GM04504 (cell line): ENCODE measurements at regions not wholly inside any gene's neighbourhood (a gene's known extent, or its start where the extent isn't known, plus 50 kb on each side); places are given as distances from the start of the nearest gene placed in this dataset.
"Not testable (repeated sequence)": the region's sequence is repeated elsewhere in the genome, so short reads cannot be mapped to it uniquely, and the experiment has no call there.

Experiments
- DNase-seq: peaks from one replicate; pipeline ENCODE4 v3.0.0-alpha.2; 2012; ENCODE audit warnings: low read depth

- DNase-seq = no peak
These were observed 569.2 kb downstream of the ZEB2 start for GRCh38 chr2:143950704-143951103.

GRCh38 chr2:143949121-143949848 is 570.6 kb downstream of the ZEB2 start:
- no peak for DNase-seq

GRCh38 chr2:143948710-143949109 is 571.2 kb downstream of the ZEB2 start:
- no peak for DNase-seq

GRCh38 chr2:143946436-143947391 is 573.2 kb downstream of the ZEB2 start:
- peak; percentile 58 for DNase-seq

- DNase-seq = no peak
These were observed 577.4 kb downstream of the ZEB2 start for GRCh38 chr2:143942486-143942885.

GRCh38 chr2:143940720-143941119 is 579.2 kb downstream of the ZEB2 start:
- DNase-seq = no peak

- DNase-seq = no peak
These were observed 580.1 kb downstream of the ZEB2 start for GRCh38 chr2:143939626-143940330.

- DNase-seq = no peak
These were observed 582.1 kb downstream of the ZEB2 start for GRCh38 chr2:143937723-143938350.

- no peak for DNase-seq
These were observed 582.8 kb downstream of the ZEB2 start for GRCh38 chr2:143936848-143937722.

GRCh38 chr2:143936538-143936847 is 583.4 kb downstream of the ZEB2 start:
- DNase-seq = no peak

- DNase-seq = no peak
These were observed 584.5 kb downstream of the ZEB2 start for GRCh38 chr2:143935482-143935752.

GRCh38 chr2:143934626-143935481 is 585.1 kb downstream of the ZEB2 start:
- no peak for DNase-seq

GRCh38 chr2:143933946-143934569 is 585.9 kb downstream of the ZEB2 start:
- DNase-seq = no peak

- no peak for DNase-seq
These were observed 589.0 kb downstream of the ZEB2 start for GRCh38 chr2:143930891-143931290.

- DNase-seq = no peak
These were observed 591.3 kb downstream of the ZEB2 start for GRCh38 chr2:143928613-143929012.

GRCh38 chr2:143928184-143928583 is 591.7 kb downstream of the ZEB2 start:
- DNase-seq = no peak

- no peak for DNase-seq
These were observed 593.2 kb downstream of the ZEB2 start for GRCh38 chr2:143926736-143927135.

- not testable (repeated sequence) for DNase-seq
These were observed 597.6 kb downstream of the ZEB2 start for GRCh38 chr2:143922261-143922830.

GRCh38 chr2:143918465-143918989 is 601.4 kb downstream of the ZEB2 start:
- no peak for DNase-seq
